Neuronal stem cell (in vitro differentiated cells): ENCODE measurements at regions not wholly inside any gene's neighbourhood (a gene's known extent, or its start where the extent isn't known, plus 50 kb on each side); places are given as distances from the start of the nearest gene placed in this dataset.
A peak's percentile ranks its signal among the peaks of the same experiment; 100 is the strongest.

ENCODE experiments used
- DNase-seq: peaks from one replicate; pipeline ENCODE4 v3.0.0-alpha.2; 2013; ENCODE audit warnings: low spot score
- H2AFZ ChIP-seq: one replicate; pipeline ENCODE4 v1.6.1; 2013; ENCODE audit warnings: mild to moderate bottlenecking, low read length, inconsistent platforms
- H2AK5ac ChIP-seq: 2 replicates; pipeline ENCODE4 v1.6.1; 2013; ENCODE audit warnings: low read depth, mild to moderate bottlenecking, inconsistent platforms, low read length, moderate library complexity, mixed read lengths
- H2BK120ac ChIP-seq: 2 replicates; pipeline ENCODE4 v1.6.1; 2013; ENCODE audit warnings: low read depth, mild to moderate bottlenecking, inconsistent platforms, low read length, moderate library complexity, mixed read lengths
- H2BK12ac ChIP-seq: one replicate; pipeline ENCODE4 v1.6.1; 2013; ENCODE audit warnings: low read length, inconsistent platforms
- H2BK15ac ChIP-seq: 2 replicates; pipeline ENCODE4 v1.6.1; 2013; ENCODE audit warnings: mild to moderate bottlenecking, low read length, inconsistent platforms, mixed read lengths
- H2BK5ac ChIP-seq: one replicate; pipeline ENCODE4 v1.6.1; 2013; ENCODE audit warnings: inconsistent platforms, mild to moderate bottlenecking, low read length, moderate library complexity
- H3K14ac ChIP-seq: one replicate; pipeline ENCODE4 v1.6.1; 2013; ENCODE audit warnings: low read length, inconsistent platforms
- H3K18ac ChIP-seq: 2 replicates; pipeline ENCODE4 v1.6.1; 2013; ENCODE audit warnings: low read length, inconsistent platforms
- H3K23ac ChIP-seq: 2 replicates; pipeline ENCODE4 v1.6.1; 2013; ENCODE audit warnings: low read depth, mild to moderate bottlenecking, mixed read lengths, low read length, inconsistent platforms; ENCODE audit not compliant: poor library complexity
- H3K27ac ChIP-seq: replicated peaks from 3 replicates; pipeline ENCODE4 v1.5.1; 2013; ENCODE audit warnings: low read length, inconsistent platforms
- H3K27me3 ChIP-seq, 3 experiments: 2 replicates each; pipeline ENCODE4 v1.6.1; 2013; ENCODE audit warnings: low read length in 3 of 3, mild to moderate bottlenecking in 2 of 3, inconsistent platforms in 1 of 3, low read depth in 1 of 3, mixed read lengths in 1 of 3, moderate library complexity in 1 of 3; ENCODE audit not compliant: control insufficient read depth in 3 of 3, insufficient read depth in 3 of 3
- H3K36me3 ChIP-seq, 2 donors: replicated peaks in 1 of 2; 2 replicates each; pipeline ENCODE4 v1.6.1; 2013; ENCODE audit warnings: low read length in 2 of 2; ENCODE audit not compliant: control insufficient read depth in 2 of 2, insufficient read depth in 2 of 2
- H3K4ac ChIP-seq: 2 replicates; pipeline ENCODE4 v1.6.1; 2013; ENCODE audit warnings: inconsistent platforms, mild to moderate bottlenecking, low read length, moderate library complexity
- H3K4me1 ChIP-seq, 2 donors: 1 replicate in 1 of 2; 2 replicates in 1 of 2; pipeline ENCODE4 v1.6.1; 2013; ENCODE audit warnings: low read length in 2 of 2, low read depth in 1 of 2; ENCODE audit not compliant: control insufficient read depth in 2 of 2, insufficient read depth in 1 of 2
- H3K4me2 ChIP-seq: one replicate; pipeline ENCODE4 v1.6.1; 2013; ENCODE audit warnings: mild to moderate bottlenecking, low read length, inconsistent platforms; ENCODE audit not compliant: insufficient read depth, poor library complexity, severe bottlenecking
- H3K4me3 ChIP-seq, 2 donors: 2 replicates each; pipeline ENCODE4 v1.5.1; 2013; ENCODE audit warnings: low read length in 2 of 2, mild to moderate bottlenecking in 2 of 2, inconsistent platforms in 1 of 2, moderate library complexity in 1 of 2
- H3K79me1 ChIP-seq: one replicate; pipeline ENCODE4 v1.6.1; 2013; ENCODE audit warnings: low read depth, mild to moderate bottlenecking, inconsistent platforms, low read length, moderate library complexity
- H3K9ac ChIP-seq: one replicate; pipeline ENCODE4 v1.6.1; 2013; ENCODE audit warnings: mild to moderate bottlenecking, low read depth, low read length, inconsistent platforms; ENCODE audit not compliant: poor library complexity
- H3K9me3 ChIP-seq, 2 donors: replicated peaks in 1 of 2; 2 replicates each; pipeline versions ENCODE3 to v1.6.1; 2013; ENCODE audit warnings: low read length in 2 of 2, mild to moderate bottlenecking in 2 of 2, inconsistent platforms in 1 of 2, low read depth in 1 of 2, mixed read lengths in 1 of 2, moderate library complexity in 1 of 2; ENCODE audit not compliant: control insufficient read depth in 2 of 2, insufficient read depth in 1 of 2
- H4K8ac ChIP-seq: one replicate; pipeline ENCODE4 v1.6.1; 2013; ENCODE audit warnings: low read depth, mild to moderate bottlenecking, inconsistent platforms, low read length, moderate library complexity
- H4K91ac ChIP-seq: one replicate; pipeline ENCODE4 v1.6.1; 2013; ENCODE audit warnings: low read length, low read depth, mild to moderate bottlenecking, inconsistent platforms; ENCODE audit not compliant: poor library complexity
- WGBS, 2 donors: extraction: QIAGEN DNeasy Blood & Tissue Kit; methylation state at CpG; one replicate each; pipeline ENCODE4 v1.1.7; 2013; ENCODE audit warnings: missing lambda C conversion rate in 2 of 2, mixed read lengths in 1 of 2; ENCODE audit not compliant: insufficient read length in 2 of 2, insufficient replicate concordance in 1 of 2; ENCODE audit errors: extremely low coverage in 2 of 2; 5-methylcytosine and 5-hydroxymethylcytosine counted together

GRCh38 chr5:166074582-166075481, 2216.6 kb upstream of the WWC1 start:
- no peaks in the 10 kb centered on the region for H3K36me3 ChIP-seq
- H3K4me1 ChIP-seq: peaks cover 5 to 12% of the 10 kb centered on the region in 2 donors
- no peak overlapping the region for H3K4me3 ChIP-seq
- no peak overlapping the region for H2BK120ac ChIP-seq
- no peak overlapping the region for H2AK5ac ChIP-seq
- no peak overlapping the region for H2BK12ac ChIP-seq
- no peaks in the 10 kb centered on the region for H3K79me1 ChIP-seq
- peak overlapping the region; percentile 4 for H2AFZ ChIP-seq
- H3K27ac ChIP-seq: peak overlapping the region; percentile 72
- H3K4ac ChIP-seq: no peak overlapping the region
- no peaks in the 10 kb centered on the region for H3K9me3 ChIP-seq
- H2BK15ac ChIP-seq: no peak overlapping the region
- H3K23ac ChIP-seq: no peak overlapping the region
- no peak overlapping the region for H4K8ac ChIP-seq
- H3K4me2 ChIP-seq: no peak overlapping the region
- no peak overlapping the region for H2BK5ac ChIP-seq
- H3K9ac ChIP-seq: no peak overlapping the region
- no peak overlapping the region for H3K14ac ChIP-seq
- no peaks in the 10 kb centered on the region for H3K27me3 ChIP-seq
- H3K18ac ChIP-seq: no peak overlapping the region
- H4K91ac ChIP-seq: no peak overlapping the region
- DNase-seq: peak; percentile 6
- no CpG with 5 or more reads among the region's 5 CpGs for WGBS, 2 donors

- H2AK5ac ChIP-seq: no peak overlapping the region
- H2BK5ac ChIP-seq: no peak overlapping the region
- H2BK12ac ChIP-seq: no peak overlapping the region
- peaks cover 0 to 6% of the 10 kb centered on the region in 2 donors for H3K4me1 ChIP-seq
- no peak overlapping the region for H3K27ac ChIP-seq
- DNase-seq: no peak
- no peak overlapping the region for H3K4me3 ChIP-seq
- H3K18ac ChIP-seq: no peak overlapping the region
- no CpG with 5 or more reads among the region's 11 CpGs for WGBS, 2 donors
- no peak overlapping the region for H2BK15ac ChIP-seq
- no peak overlapping the region for H4K91ac ChIP-seq
- H3K23ac ChIP-seq: no peak overlapping the region
- no peak overlapping the region for H3K4ac ChIP-seq
- no peaks in the 10 kb centered on the region for H3K36me3 ChIP-seq
- no peak overlapping the region for H4K8ac ChIP-seq
- no peak overlapping the region for H2AFZ ChIP-seq
- no peak overlapping the region for H2BK120ac ChIP-seq
- no peak overlapping the region for H3K9ac ChIP-seq
- H3K79me1 ChIP-seq: no peaks in the 10 kb centered on the region
- no peaks in the 10 kb centered on the region for H3K27me3 ChIP-seq
- no peaks in the 10 kb centered on the region for H3K9me3 ChIP-seq
- H3K14ac ChIP-seq: no peak overlapping the region
- no peak overlapping the region for H3K4me2 ChIP-seq
These were observed 2208.1 kb upstream of the WWC1 start for GRCh38 chr5:166083183-166083959.

GRCh38 chr5:166086568-166086967, 2204.9 kb upstream of the WWC1 start:
- Histone ChIP-seq H3K4me3 (no peak overlapping the region), H3K9ac (no peak overlapping the region), H3K9me3 (no peaks in the 10 kb centered on the region), H2BK120ac (no peak overlapping the region), H2BK12ac (no peak overlapping the region), H3K4ac (no peak overlapping the region), H3K23ac (no peak overlapping the region), H3K79me1 (no peaks in the 10 kb centered on the region), H2BK15ac (no peak overlapping the region), H3K14ac (no peak overlapping the region), H4K91ac (no peak overlapping the region), H2AK5ac (no peak overlapping the region), H3K4me2 (no peak overlapping the region), H3K4me1 (peaks cover 0 to 6% of the 10 kb centered on the region in 2 donors), H3K18ac (no peak overlapping the region), H4K8ac (no peak overlapping the region), H3K27me3 (no peaks in the 10 kb centered on the region), H2BK5ac (no peak overlapping the region), H3K36me3 (no peaks in the 10 kb centered on the region), H3K27ac (no peak overlapping the region), H2AFZ (no peak overlapping the region)
- no CpG with 5 or more reads among the region's 2 CpGs for WGBS, 2 donors
- no peak for DNase-seq
